ENCODE measurements at regions not wholly inside any gene's neighbourhood (a gene's known extent, or its start where the extent isn't known, plus 50 kb on each side); places are given as distances from the start of the nearest gene placed in this dataset.

DNA sequence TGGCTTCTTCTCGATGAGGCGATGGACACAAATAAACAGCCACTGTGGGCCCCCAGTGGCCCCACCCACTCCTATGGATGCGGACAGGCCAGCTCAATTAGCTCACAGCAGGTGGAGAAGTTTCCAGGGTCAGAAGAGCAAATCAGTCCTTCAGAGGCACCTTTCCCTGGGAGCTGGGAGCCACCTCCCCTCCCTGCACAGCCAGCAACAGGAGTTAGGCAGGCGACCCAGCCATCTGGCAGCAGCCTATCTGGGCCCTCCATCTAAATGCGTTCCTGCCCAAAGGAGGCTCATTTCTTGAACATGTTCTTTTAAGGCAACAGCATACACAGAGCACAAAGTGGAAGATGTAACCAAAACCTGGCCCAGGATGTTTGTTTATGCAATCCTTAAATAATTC is 211.9 kb upstream of the ARRDC4 start:
- no TSS peak for BruUV-seq (replicated peaks)
- Histone ChIP-seq H2AFZ (ENCODE audit: low read depth, low read length) (no peak overlapping the region), H3K9ac (ENCODE audit: insufficient read depth in 1 of 2, low read depth in 2 of 2, low read length in 2 of 2) (no peak overlapping the region), H3K9me3 (replicated peaks; ENCODE audit: control insufficient read depth, insufficient read depth, low read depth, low read length) (no peaks in the 10 kb centered on the region), H3K27me3 (ENCODE audit: control insufficient read depth in 2 of 2, insufficient read depth in 2 of 2, low read length in 2 of 2) (no peaks in the 10 kb centered on the region), H3K4me2 (ENCODE audit: insufficient read depth, low read length) (no peak overlapping the region), H3K4me1 (replicated peaks in 1 of 2; ENCODE audit: control insufficient read depth in 2 of 2, insufficient read depth in 2 of 2, low read length in 2 of 2) (no peaks in the 10 kb centered on the region), H3K27ac (ENCODE audit: extremely low read depth, low read depth, low read length) (no peak overlapping the region), H3K9me1 (ENCODE audit: control insufficient read depth, insufficient read depth, low read length) (no peaks in the 10 kb centered on the region), H3K4me3 (no peak overlapping the region), H3K36me3 (ENCODE audit: control insufficient read depth, insufficient read depth, low read length) (no peaks in the 10 kb centered on the region), H4K20me1 (replicated peaks; ENCODE audit: control insufficient read depth, insufficient read depth, low read length) (no peaks in the 10 kb centered on the region), H3K79me2 (ENCODE audit: control insufficient read depth, insufficient read depth, low read length) (no peaks in the 10 kb centered on the region)
- WGBS (ENCODE audit: insufficient coverage, low coverage, missing lambda C conversion rate) = 28% methylated on average over 5 of the region's 5 CpGs
- intact Hi-C loops (cut with micrococcal nuclease) (no loop called here), in situ Hi-C loops (cut with MboI) (no loop called here)
- no peak for TF ChIP-seq PTRF (tag; IDR thresholded peaks at IDR 0.05)
- TF ChIP-seq FOXA3 (CRISPR knock-in tag; conservative IDR thresholded peaks at IDR 0.05 in 1 of 2, IDR thresholded peaks at IDR 0.05 in 1 of 2) = no peak
- no peak for TF ChIP-seq SIRT6 (IDR thresholded peaks at IDR 0.05; ENCODE audit: low read depth, low read length)
- TF ChIP-seq MYNN (IDR thresholded peaks at IDR 0.05) = no peak
- no peak for TF ChIP-seq MYNN (CRISPR knock-in tag; IDR thresholded peaks at IDR 0.05)
- TF ChIP-seq, protein P1, sequence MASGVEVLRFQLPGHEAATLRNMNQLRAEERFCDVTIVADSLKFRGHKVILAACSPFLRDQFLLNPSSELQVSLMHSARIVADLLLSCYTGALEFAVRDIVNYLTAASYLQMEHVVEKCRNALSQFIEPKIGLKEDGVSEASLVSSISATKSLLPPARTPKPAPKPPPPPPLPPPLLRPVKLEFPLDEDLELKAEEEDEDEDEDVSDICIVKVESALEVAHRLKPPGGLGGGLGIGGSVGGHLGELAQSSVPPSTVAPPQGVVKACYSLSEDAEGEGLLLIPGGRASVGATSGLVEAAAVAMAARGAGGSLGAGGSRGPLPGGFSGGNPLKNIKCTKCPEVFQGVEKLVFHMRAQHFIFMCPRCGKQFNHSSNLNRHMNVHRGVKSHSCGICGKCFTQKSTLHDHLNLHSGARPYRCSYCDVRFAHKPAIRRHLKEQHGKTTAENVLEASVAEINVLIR (CRISPR knock-in tag; IDR thresholded peaks at IDR 0.05) = no peak
- POLR2A ChIA-PET = no interaction called here
- no peak for FAIRE-seq
- CTCF ChIA-PET (ENCODE audit: low intra/inter-chr PET ratio) = no interaction called here
- no peak for DNase-seq (ENCODE audit: extremely low read depth in 1 of 4, low spot score in 3 of 4)
- no peak for ATAC-seq

DNA sequence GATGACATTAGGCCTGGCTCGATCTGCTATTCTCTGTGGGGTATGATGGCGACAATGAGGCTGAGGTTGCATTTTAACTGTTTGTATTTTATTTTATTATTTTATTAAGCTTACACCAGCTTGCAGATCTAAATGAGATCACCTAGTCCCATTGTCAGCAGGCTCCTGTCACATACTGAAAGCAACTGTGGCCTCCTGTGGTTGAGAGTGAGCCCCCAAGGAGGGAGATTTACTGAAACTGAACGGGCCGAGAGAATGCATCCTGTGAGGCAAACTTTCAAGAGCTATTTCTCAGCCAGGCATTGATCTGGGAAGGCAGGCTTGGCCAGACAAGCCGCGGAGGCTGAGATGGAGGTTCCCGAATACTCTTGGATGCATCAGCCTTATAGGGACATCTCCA is 210.4 kb upstream of the ARRDC4 start:
- no peaks in the 10 kb centered on the region for H3K9me1 ChIP-seq (ENCODE audit: control insufficient read depth, insufficient read depth, low read length)
- no peak for DNase-seq (ENCODE audit: extremely low read depth in 1 of 4, low spot score in 3 of 4)
- in situ Hi-C loops (cut with MboI) = no loop called here
- no peak for ATAC-seq
- no peaks in the 10 kb centered on the region for H3K36me3 ChIP-seq (ENCODE audit: control insufficient read depth, insufficient read depth, low read length)
- no peak overlapping the region for H3K27ac ChIP-seq (ENCODE audit: extremely low read depth, low read depth, low read length)
- POLR2A ChIA-PET = interaction anchor here (0.7 kb wide), 1 partner anchor 370 kb away, joined by 3 read pairs; no protein-coding TSS in a partner anchor
- no peak overlapping the region for H3K9ac ChIP-seq (ENCODE audit: insufficient read depth in 1 of 2, low read depth in 2 of 2, low read length in 2 of 2)
- H3K4me1 ChIP-seq (replicated peaks in 1 of 2; ENCODE audit: control insufficient read depth in 2 of 2, insufficient read depth in 2 of 2, low read length in 2 of 2) = no peaks in the 10 kb centered on the region
- no peaks in the 10 kb centered on the region for H4K20me1 ChIP-seq (replicated peaks; ENCODE audit: control insufficient read depth, insufficient read depth, low read length)
- no TSS peak for BruUV-seq (replicated peaks)
- no peaks in the 10 kb centered on the region for H3K79me2 ChIP-seq (ENCODE audit: control insufficient read depth, insufficient read depth, low read length)
- H3K4me2 ChIP-seq (ENCODE audit: insufficient read depth, low read length) = no peak overlapping the region
- H3K4me3 ChIP-seq = no peak overlapping the region
- intact Hi-C loops (cut with micrococcal nuclease) = loop anchor here (10.0 kb wide), 2 partner anchors 505 to 1425 kb away; no protein-coding TSS in a partner anchor
- no peaks in the 10 kb centered on the region for H3K27me3 ChIP-seq (ENCODE audit: control insufficient read depth in 2 of 2, insufficient read depth in 2 of 2, low read length in 2 of 2)
- FAIRE-seq = no peak
- CTCF ChIA-PET (ENCODE audit: low intra/inter-chr PET ratio) = no interaction called here
- no peak for TF ChIP-seq BACH1 (tag; IDR thresholded peaks at IDR 0.05)
- TF ChIP-seq NFATC3 (IDR thresholded peaks at IDR 0.05) = no peak
- TF ChIP-seq, protein P2, sequence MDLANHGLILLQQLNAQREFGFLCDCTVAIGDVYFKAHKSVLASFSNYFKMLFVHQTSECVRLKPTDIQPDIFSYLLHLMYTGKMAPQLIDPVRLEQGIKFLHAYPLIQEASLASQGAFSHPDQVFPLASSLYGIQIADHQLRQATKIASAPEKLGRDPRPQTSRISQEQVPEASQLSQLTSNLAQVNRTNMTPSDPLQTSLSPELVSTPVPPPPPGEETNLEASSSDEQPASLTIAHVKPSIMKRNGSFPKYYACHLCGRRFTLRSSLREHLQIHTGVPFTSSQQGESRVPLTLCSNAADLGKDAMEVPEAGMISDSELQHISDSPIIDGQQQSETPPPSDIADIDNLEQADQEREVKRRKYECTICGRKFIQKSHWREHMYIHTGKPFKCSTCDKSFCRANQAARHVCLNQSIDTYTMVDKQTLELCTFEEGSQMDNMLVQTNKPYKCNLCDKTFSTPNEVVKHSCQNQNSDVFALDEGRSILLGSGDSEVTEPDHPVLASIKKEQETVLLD (IDR thresholded peaks at IDR 0.05) = no peak
- no peak for TF ChIP-seq ZNF282 (CRISPR knock-in tag; IDR thresholded peaks at IDR 0.05)
- TF ChIP-seq ZNF121 (CRISPR knock-in tag; conservative IDR thresholded peaks at IDR 0.05) = no peak
- TF ChIP-seq, protein P3, sequence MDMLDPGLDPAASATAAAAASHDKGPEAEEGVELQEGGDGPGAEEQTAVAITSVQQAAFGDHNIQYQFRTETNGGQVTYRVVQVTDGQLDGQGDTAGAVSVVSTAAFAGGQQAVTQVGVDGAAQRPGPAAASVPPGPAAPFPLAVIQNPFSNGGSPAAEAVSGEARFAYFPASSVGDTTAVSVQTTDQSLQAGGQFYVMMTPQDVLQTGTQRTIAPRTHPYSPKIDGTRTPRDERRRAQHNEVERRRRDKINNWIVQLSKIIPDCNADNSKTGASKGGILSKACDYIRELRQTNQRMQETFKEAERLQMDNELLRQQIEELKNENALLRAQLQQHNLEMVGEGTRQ (CRISPR knock-in tag; IDR thresholded peaks at IDR 0.05) = no peak
- no peak for TF ChIP-seq HDGF (IDR thresholded peaks at IDR 0.05)
- WGBS (ENCODE audit: insufficient coverage, low coverage, missing lambda C conversion rate) = 48% methylated on average over 7 of the region's 7 CpGs
- no peak overlapping the region for H2AFZ ChIP-seq (ENCODE audit: low read depth, low read length)
- H3K9me3 ChIP-seq (replicated peaks; ENCODE audit: control insufficient read depth, insufficient read depth, low read depth, low read length) = no peaks in the 10 kb centered on the region

Measured in K562 (cell line).